GM21737 (cell line): ENCODE measurements at regions not wholly inside any gene's neighbourhood (a gene's known extent, or its start where the extent isn't known, plus 50 kb on each side); places are given as distances from the start of the nearest gene placed in this dataset.
"Not testable (repeated sequence)": the region's sequence is repeated elsewhere in the genome, so short reads cannot be mapped to it uniquely, and the experiment has no call there.

Experiments used
- ATAC-seq: cut with Tn5 transposase; IDR thresholded peaks from one replicate; pipeline ENCODE4 v1.9.1; 2021; ENCODE audit warnings: mild to moderate bottlenecking, moderate library complexity; ENCODE audit not compliant: unreplicated experiment

DNA sequence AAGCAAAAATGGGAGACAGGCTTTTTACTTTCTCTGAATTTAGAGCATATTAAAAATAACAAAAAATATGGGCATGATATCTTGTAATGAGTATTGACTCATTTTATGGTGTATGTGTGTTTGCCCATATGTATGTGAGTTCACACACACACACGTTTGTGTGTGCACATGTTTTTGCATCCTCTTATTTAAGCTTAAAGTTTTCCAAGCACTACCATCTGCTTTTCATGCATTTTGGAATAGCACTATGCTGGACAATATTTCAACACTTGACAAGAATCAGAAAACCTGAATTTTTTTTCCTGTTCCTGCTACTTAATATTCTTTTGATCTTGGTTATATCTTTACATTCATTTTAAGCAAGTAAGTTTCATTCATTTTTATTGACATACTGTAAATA lies 872.7 kb downstream of the OTOL1 start:
- no peak for ATAC-seq

DNA sequence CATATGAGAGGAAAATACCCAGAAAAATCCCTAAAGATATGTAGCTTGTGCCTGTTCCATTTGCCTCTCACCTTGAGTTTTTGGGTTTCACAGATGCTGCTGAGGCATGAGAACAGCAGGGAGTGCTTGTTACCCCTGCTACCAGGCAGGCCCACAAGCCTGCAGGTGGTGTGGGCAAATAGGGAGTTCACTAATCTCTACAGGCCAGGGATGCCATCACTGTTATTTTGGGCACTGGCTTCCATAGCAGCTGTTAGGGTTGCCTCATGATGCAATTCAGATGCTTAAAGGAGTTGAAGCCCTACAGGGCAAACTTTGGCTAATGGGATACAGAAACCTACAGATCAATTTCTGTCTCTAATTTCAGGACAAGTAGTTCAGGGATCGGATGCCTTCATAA lies 873.5 kb downstream of the OTOL1 start:
- ATAC-seq, result no peak

DNA sequence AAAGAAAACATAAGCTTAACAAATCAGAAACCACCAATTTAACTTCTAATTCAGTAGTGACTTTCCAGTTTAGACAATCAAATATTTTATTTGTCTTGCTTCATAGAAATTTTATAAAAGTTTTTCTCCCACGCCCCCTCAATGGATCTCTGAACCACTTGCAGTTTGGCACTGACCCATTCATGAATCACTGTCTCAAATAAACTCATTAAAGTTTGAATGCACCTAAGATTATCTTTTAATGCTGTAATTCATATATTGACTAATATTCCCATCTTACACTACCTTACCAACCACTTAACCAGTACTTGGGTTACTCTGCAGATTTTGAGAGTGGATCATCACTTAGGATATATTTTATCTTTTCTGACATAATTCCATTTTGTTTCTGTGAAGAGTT lies 880.2 kb downstream of the OTOL1 start:
- no peak for ATAC-seq

DNA sequence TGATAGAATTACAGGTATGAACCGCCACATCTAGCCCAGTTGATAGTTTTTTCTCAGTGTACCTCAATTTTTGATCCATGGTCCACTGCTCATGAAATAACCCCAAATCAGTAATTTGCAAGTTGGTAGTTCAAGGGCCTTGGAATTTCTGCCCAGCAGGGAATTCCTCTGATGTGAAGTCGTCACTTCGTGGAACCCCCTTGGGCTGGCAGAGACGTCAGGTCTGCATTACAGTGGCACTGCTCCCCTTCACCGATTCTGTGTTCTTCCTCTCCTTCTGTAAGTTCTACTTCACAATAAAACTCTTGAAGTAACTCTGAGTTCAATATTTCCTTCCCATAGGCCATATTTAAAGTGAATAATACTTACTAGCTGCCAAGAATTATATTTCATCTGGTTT lies 881.0 kb downstream of the OTOL1 start:
- no peak for ATAC-seq

DNA sequence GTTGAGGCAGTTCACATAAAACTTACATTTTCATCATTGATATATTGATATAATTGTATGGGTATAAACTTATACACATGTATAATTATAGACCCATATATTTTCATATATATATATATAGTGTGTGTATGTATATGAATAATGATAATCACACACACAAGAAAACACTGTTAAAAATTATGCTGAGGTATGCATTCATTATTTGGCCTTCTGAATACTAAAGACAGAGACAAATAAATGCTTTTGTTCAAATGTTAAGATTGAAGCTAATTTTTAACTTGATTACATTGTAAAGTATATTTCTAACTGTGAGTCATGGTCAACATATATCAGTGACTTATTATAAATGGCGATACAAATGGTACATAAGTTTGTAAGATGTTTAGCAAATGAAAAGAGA lies 888.8 kb downstream of the OTOL1 start:
- no peak for ATAC-seq

DNA sequence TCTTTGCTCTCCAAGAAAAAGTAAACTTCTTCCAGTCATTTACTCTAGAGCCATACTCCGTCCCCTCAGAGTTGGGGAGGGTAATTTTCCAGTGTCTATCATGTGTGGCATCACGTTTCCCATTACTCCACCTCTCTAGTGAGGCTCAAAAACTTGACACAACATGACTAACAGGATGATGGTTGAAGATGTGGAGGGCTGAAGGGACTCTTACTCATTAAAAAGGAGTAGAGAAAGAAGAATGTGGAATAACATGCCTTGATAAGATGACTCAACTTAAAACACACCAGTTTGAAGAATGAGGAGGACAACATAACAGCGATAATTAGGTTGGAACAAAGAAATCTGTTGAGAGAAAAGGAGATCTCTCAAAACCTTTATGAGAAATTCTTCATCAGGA lies 894.3 kb downstream of the OTOL1 start:
- no peak for ATAC-seq

DNA sequence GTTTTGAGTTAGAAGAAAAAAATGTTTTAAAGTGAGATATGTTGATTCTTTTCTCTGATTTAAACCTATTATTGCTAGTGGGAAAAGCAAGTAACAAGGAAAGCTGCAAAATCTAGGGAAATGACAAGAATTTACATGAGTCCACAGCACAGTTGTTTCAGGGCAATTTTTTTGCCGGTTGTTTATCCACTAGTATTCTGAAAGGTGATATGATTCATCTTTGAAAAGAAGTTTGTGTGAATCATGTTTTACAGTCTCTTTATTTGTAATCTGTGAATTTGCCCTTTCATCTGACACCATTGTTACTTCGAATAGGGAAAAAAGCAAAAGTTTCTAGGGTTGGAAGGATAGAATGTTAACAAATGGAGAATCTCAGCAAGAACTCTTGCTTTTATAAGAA lies 894.7 kb downstream of the OTOL1 start:
- ATAC-seq, result no peak

DNA sequence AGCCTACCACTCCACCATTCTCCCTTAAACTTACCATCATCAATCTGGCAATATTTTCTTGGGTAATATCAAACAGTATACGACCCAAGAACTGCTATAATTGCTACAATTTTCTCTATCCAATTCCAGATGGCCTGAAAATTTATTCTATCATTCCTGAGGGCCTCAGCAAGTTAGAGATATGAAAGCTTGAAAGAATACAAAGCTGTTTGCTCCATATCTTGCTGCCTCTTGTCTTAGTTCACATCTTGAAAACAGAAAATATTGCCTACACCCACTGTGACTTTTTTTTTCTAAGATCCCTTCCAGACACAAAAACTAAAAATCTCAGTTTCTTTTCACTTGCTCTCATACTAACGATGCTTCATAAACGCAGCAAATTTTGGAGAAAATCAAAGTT lies 898.9 kb downstream of the OTOL1 start:
- ATAC-seq, result no peak

DNA sequence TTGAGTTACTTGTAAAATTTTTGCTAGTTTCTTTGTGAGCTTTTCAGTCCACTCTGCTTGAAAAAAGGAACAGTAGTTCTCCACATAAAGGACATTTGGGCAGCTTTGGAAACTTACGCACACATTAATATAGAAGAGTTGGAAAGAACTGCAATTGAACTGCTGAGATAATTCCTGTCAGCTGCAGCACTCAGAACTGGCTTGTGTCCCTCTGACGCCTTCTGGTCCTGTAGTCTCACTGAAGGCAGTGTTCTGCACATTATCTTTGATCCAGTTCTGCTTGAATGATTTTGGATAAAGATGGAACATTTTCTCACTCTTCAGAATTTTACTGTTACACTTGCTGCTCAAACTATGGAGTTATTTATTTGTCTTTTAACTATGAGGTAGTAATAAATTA lies 901.9 kb downstream of the OTOL1 start:
- no peak for ATAC-seq

DNA sequence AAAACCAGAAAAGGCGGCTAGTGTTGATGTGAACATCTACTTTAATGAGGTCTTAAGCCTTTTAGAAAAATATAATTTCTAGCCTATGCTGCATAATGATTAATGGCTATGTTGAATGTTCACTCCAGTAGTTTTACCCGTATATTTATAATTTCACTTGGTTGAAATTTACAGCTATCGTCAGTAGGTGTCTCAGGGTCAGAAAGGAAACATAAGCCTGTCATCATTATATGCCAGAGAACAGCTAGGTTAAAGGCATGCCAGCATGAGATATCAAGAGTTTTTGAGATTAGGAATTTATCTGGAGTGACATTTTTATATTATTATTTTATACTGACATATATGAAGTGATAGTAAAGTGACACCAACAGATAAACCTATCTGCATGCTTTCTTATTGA lies 904.1 kb downstream of the OTOL1 start:
- ATAC-seq, result no peak

DNA sequence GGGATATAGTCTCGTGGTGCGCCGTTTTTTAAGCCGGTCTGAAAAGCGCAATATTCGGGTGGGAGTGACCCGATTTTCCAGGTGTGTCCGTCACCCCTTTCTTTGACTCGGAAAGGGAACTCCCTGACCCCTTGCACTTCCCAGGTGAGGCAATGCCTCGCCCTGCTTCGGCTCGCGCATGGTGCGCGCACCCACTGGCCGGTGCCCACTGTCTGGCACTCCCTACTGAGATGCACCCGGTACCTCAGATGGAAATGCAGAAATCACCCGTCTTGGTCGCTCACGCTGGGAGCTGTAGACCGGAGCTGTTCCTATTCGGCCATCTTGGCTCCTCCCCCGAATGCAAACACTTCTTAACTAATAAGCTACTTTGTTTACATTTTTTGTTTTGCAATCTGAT lies 914.9 kb downstream of the OTOL1 start:
- ATAC-seq, result not testable (repeated sequence)

DNA sequence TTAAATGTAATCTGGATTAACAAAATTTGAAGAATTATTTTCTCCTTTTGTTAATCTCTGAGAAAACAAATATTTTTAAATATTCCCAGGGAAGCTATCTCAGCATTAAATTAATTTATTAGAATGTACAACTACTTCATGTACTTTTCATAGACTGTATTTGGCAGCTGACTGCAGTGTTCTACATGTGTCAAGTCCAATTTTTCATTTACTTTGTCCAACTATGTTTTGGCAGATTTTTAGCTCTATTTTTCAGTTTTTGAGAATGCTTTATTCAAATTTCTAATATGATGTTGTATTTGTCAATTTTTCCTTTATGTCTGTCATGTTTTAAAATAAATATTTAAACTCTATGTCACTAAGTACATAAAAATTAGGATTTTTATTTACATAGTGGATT lies 925.1 kb downstream of the OTOL1 start:
- ATAC-seq, result no peak

DNA sequence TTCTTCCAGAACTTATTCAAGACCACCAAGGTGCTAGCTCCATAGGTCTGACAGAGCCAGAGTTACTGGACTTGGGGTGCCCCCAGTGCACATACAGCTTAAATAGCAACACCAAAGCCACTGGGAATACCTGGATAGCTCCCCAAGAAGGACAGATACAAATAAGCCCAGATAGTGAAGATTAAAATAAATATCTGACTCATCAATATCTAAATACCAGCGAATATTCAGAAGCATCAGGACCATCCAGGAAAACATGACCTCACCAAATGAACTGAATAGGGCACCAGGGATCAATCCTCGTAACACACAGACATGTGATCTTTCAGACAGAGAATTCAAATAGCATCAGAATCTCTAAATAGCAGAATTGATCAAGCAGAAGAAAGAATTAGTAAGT lies 931.6 kb downstream of the OTOL1 start:
- no peak for ATAC-seq

DNA sequence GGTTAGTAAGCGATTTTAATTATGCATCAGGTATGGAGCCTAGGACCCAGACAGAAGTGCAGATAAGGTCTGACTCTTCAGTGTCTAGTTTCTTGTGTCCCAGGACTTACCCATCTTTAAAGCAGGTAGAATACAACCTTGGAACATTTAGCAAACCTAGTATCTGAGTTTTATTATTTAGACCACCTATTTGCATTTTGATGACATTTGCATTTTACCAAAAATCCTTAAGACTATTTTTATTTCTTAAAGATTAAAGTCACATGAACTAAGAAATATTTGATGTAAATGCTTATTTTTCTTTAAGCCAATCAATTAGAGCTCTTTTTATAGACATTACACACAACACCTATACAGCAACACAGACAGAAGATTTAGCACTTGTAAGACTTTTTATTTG lies 939.1 kb downstream of the OTOL1 start:
- no peak for ATAC-seq

DNA sequence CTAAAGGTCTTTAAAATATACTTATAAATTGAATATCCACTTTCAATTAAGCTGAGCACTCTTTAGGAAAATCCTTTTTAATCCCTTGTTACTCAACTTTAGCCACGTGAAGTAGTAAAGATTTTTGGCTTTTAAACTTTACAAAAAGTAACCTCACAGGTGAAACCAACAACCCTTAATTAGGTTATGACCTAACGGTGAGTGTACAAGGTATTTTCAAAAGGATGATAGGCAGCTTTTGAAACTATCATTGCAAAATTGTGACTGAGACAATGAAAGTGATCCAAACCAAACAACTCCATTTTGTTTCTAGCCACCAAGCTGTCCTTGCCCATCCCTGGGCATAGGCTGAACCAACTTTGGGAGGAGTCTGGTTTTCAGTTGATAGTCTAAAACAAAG lies 940.2 kb downstream of the OTOL1 start:
- ATAC-seq, result no peak

DNA sequence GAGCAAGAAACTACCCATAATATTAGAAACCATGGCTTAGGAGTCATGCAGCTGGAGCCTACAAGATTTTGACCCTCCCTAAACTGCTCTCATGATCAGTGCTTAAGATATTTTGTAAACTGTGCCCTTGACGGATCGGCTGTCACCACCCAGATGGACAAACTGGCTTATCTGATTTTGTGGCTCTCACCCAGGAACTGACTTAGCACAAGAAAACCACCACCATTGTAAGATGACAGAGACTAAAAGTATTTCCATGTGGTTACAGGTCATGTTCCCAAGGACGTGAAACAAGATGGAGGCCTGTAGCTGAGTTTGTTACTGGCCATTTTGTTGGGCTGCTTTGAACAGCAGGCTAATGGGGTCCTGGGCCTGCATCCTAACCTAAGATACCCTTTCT lies 940.9 kb downstream of the OTOL1 start:
- ATAC-seq, result no peak

DNA sequence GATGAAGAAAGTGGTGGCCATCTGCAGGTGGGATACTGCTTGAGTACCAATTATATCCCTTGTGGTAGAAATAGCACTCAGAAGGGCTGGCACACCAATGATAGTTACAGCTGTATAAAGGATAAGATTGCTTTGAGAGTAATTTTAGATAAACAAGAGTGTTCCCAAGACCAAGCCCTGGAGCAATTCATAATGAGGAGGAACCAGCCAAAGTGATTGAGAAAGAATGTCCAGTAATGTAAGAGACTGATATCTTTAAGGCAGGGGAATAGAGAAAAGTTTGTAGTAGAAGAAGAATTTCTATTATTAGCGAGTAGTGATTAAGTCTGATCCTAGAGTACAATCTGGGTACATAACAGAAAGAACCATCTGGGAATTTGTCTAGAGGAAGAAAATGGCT lies 945.1 kb downstream of the OTOL1 start:
- no peak for ATAC-seq

DNA sequence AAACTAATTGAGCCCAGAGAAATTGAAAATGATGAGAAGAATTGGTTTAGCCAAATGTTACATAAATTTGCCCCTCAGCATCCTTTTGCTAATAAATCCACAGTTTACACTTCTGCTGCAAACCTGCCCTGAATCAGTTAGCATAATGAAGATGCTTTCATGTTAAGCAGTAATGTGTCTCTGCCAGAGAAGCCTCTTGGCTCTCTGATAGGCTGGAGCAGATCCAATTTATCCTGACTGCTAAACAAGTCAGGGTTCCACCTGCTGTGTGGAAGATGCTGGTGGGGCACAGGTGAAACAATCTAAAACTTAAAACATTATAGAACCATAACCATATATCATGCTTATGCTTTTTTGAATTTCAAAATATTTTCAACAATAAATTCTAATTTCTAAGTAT lies 946.8 kb downstream of the OTOL1 start:
- ATAC-seq, result no peak

DNA sequence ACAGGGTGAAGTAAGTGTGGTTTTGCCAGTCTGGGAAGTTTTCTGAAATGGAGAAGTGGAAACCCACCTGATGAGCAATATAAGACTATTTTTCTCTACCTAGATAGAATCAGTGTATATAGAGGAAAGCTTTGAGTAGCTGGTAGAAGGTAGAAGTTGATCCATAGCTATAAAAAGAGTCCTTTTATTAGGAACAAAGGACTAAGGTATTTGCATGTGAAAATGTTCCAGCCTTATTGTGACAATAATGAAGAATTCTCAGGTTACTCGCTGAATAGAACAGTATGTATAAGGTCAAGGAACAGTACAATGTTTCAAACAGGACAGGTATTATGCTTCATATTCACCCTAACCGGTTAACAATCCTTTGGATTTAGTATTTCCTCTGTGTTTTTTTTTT lies 972.2 kb downstream of the OTOL1 start:
- no peak for ATAC-seq

DNA sequence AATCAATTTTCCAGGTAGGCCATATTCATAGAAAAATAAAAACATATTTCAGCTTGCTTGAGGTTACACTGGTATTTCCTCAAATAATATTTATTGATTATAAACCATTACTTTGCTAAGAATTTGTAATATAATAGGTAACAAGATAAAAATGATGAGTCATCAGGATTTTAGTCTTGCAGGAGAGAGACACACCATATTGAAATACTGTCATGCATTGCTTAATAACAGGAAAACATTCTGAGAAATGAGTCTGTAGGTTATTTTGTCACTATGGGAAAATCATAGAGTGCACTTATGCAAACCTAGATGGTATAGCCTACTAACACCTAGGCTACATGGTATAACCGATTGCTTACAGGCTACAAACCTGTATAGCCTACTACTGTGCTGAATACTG lies 990.5 kb downstream of the OTOL1 start:
- no peak for ATAC-seq

DNA sequence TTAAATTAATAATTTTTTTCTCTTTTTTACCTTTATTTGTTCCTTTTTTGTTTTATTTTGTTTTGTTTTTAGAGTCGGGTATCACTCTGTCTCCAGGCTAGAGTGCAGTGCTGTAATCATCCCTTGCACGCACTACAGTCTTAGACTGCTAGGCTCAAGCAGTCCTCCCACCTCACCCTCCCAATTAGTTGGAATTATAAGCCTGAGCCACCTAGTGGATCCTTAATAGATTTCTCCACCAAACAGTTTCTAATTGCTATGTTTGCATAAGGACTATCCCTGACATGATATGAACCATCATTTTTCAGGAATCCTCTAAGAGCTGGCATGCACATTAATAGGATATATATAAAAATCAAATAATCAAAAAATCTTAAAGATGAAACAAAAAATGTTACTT lies 993.2 kb downstream of the OTOL1 start:
- ATAC-seq, result no peak

DNA sequence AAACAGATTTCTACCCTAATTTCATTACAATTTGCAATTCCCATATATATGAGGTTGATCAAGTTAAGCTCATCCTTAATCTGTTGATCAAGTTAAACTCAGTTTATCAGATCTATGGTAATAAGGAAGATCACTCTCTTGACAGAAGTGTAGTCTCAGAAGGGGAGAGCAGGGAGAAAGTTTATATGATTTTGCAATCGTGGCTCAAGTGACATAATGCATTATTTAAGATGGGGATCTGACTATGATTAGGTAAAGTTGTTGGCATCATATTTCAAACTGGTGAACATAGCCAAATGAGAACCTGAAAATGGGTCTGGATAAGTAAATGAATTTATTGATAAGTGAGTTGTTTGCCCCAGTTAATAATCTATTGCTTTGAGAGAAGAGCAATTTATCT lies 995.3 kb downstream of the OTOL1 start:
- ATAC-seq, result no peak

DNA sequence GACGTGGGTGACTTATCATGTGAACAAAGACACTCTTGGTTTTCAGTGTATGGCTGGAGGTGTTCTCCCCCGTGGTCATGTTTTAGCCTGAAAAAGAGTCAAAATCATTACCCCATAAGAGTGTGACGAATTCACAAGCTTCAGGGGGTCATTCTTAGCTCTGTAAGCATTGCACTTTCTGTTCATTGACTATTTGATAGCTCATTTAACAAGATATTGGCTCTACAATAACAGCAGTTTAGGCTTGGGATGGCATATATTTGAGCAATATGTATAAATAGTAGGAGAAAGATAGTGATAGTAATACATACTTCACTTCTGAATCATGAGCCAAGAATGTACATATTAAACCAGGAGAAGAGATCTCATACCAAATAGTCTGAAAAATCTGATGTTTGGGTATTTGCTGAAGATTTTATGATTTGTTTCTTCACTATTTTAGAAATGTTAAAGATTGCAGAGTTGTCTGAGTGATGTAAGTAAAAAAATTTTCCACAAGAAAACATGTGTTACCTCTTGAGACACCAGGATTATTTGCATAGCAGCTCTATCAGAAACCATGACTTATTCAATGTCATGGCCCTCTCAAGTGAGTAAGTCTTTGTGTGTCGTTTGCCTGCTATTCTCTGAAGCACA lies 996.0 kb downstream of the OTOL1 start:
- ATAC-seq, result no peak

DNA sequence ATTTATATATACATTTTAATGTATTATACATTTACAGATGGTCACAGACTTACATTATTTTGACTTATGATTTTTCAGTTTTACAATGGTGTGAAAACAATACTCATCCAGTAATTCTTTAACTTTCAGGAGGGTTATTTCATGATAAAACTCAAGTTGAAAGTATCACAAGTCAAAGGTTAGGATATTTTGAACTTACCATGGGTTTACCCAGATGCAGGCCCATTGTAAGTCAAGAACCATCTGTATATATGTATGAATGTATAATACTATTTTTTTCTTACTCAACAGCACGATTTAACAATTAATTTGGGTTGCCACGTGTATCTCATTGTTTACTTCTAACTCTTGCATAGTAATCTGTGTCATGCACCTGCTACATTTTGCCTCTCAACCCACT lies 1002.0 kb downstream of the OTOL1 start:
- no peak for ATAC-seq
